SK-N-SH (cell line): ENCODE measurements at regions not wholly inside any gene's neighbourhood (a gene's known extent, or its start where the extent isn't known, plus 50 kb on each side); places are given as distances from the start of the nearest gene placed in this dataset.

Experiments used
- POLR2AphosphoS5 ChIP-seq: IDR thresholded peaks from 2 replicates; pipeline ENCODE4 v1.6.1; 2012; ENCODE audit warnings: low read depth, low read length
- TF ChIP-seq, protein P1 (sequence below): fragments of 200-600 bp; sonication (generic); IDR thresholded peaks from 2 replicates; pipeline ENCODE4 v1.6.1; 2017; ENCODE audit warnings: antibody characterized with exemption, mild to moderate bottlenecking, moderate library complexity

DNA sequence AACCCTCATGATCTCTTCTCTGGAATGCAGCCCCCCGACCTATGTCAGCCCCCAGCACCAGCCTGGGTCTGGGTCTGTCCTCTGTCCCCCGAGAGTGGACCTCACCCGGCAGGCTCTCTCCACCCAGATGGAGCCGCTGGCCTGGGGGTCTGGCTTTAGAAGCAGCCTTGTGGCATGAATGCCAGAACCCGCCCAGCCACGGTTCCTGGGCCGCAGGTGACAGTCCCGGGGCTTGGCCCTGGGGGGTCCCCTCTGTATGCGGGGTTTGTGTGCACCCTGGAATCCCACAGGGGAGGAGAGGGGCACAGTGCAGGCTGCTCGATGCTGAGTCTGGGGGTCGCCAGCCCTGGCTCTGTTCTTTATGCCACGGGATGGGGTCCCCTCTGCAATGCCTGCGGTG lies 96.0 kb upstream of the ACTRT2 start:
- TF ChIP-seq, protein P1, sequence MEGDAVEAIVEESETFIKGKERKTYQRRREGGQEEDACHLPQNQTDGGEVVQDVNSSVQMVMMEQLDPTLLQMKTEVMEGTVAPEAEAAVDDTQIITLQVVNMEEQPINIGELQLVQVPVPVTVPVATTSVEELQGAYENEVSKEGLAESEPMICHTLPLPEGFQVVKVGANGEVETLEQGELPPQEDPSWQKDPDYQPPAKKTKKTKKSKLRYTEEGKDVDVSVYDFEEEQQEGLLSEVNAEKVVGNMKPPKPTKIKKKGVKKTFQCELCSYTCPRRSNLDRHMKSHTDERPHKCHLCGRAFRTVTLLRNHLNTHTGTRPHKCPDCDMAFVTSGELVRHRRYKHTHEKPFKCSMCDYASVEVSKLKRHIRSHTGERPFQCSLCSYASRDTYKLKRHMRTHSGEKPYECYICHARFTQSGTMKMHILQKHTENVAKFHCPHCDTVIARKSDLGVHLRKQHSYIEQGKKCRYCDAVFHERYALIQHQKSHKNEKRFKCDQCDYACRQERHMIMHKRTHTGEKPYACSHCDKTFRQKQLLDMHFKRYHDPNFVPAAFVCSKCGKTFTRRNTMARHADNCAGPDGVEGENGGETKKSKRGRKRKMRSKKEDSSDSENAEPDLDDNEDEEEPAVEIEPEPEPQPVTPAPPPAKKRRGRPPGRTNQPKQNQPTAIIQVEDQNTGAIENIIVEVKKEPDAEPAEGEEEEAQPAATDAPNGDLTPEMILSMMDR, result no peak
- TF ChIP-seq POLR2AphosphoS5, result no peak
